ENCODE measurements at regions not wholly inside any gene's neighbourhood (a gene's known extent, or its start where the extent isn't known, plus 50 kb on each side); places are given as distances from the start of the nearest gene placed in this dataset.

DNA sequence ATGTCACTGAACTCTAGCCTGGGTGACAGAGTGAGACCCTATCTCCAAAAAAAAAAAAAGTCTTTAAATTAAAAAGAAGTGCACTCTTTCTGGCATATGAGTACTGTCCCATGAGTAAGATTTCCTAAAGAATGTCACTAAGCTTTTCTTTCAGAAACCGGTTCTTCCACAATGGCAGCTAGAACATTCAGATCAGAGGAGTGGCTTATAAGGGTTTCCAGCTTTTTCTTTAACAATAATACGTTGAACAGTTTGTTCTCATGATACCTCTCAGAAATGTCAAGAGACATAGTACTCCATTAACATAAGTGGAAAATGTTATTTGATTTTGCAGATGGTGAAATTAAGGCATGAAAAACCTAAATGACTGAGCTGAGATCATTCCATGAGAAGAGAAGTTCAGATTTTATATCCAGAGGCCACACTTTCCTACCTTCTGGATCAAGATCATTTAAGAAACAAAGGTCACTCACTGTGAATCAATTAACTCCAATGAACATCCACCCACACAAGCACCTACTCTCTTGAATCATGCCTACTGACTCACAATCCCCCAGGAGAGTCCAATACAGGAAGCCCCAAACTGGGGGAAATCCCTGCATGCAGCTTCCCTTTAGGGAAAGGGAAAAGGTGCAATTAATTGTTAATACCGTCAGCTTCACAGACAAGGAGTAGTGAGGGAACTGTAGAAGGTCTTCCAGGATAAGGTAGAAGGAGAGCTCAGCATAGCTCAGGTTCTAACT lies 86.9 kb downstream of the SPTSSA start:
- H3K27me3 ChIP-seq = no peaks in the 10 kb centered on the region

DNA sequence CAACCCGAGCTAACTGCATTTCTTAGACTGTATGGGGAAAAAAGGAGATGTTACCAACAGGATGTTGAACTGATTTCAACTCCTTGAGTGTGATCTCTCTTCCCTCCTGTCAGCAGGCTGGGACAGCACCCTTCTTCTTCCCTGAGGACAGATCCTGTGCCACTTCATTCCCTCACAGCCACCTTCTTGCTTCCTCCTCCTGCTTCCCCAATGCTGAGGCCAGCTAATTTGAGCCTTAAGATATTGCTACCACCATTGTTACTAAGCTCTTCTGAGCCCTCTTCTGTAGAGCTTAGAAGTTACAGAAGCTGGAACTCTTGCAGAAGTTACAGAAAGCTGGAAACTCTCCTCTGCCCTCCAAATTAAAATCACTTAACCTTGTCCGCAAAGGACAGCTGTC lies 88.8 kb downstream of the SPTSSA start:
- H3K4me1 ChIP-seq = peaks cover 0 to 29% (median 0%) of the 10 kb centered on the region in 12 donors
- TF ChIP-seq, protein P1, sequence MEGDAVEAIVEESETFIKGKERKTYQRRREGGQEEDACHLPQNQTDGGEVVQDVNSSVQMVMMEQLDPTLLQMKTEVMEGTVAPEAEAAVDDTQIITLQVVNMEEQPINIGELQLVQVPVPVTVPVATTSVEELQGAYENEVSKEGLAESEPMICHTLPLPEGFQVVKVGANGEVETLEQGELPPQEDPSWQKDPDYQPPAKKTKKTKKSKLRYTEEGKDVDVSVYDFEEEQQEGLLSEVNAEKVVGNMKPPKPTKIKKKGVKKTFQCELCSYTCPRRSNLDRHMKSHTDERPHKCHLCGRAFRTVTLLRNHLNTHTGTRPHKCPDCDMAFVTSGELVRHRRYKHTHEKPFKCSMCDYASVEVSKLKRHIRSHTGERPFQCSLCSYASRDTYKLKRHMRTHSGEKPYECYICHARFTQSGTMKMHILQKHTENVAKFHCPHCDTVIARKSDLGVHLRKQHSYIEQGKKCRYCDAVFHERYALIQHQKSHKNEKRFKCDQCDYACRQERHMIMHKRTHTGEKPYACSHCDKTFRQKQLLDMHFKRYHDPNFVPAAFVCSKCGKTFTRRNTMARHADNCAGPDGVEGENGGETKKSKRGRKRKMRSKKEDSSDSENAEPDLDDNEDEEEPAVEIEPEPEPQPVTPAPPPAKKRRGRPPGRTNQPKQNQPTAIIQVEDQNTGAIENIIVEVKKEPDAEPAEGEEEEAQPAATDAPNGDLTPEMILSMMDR (IDR thresholded peaks at IDR 0.05) = no peak
- TF ChIP-seq POLR2A (IDR thresholded peaks at IDR 0.05) = no peak
- no peak overlapping the region for H3K27ac ChIP-seq
- H3K36me3 ChIP-seq = no peaks in the 10 kb centered on the region
- H3K4me3 ChIP-seq = no peak overlapping the region
- no peaks in the 10 kb centered on the region for H3K27me3 ChIP-seq
- WGBS, 4 donors = 46 to 73% (median 48%) methylated on average over 2 of the region's 2 CpGs
- DNase-seq (no peak), ATAC-seq (no peak)
- intact Hi-C loops (cut with DNase I) = no loop called here
- no peaks in the 10 kb centered on the region for H3K9me3 ChIP-seq

More for the DNA sequence above, 86.9 kb downstream of the SPTSSA start:
- no peaks in the 10 kb centered on the region for H3K36me3 ChIP-seq
- intact Hi-C loops (cut with DNase I) = no loop called here
- peaks cover 0 to 12% (median 0%) of the 10 kb centered on the region in 12 donors for H3K4me1 ChIP-seq
- DNase-seq = no peak
- no peak overlapping the region for H3K4me3 ChIP-seq
- 76 to 86% (median 80%) methylated on average over 3 of the region's 3 CpGs for WGBS, 4 donors
- no peak overlapping the region for H3K27ac ChIP-seq
- ATAC-seq = no peak
- no peaks in the 10 kb centered on the region for H3K9me3 ChIP-seq
- no peak for TF ChIP-seq POLR2A (IDR thresholded peaks at IDR 0.05)
- TF ChIP-seq, protein P1 (IDR thresholded peaks at IDR 0.05) = no peak

DNA sequence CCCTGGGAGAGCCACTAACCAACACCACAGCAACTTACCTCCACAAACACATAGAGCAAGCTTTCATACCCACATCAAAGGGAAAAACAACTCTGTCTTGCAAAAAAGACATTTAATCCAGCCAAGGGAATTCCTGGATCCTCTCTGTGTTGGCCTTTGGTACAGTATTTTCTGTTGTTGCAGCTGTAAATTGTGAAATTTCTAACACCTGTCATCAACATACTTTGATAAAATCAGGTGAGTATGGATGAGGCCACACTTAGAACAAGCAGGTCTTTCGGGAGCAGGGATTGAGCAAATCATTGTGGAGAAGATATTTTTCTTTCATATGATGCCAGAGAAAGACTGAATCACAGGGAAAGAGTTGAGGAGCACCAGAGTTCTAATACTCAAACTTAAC lies 89.3 kb downstream of the SPTSSA start:
- Histone ChIP-seq H3K9me3 (no peaks in the 10 kb centered on the region), H3K27me3 (no peaks in the 10 kb centered on the region), H3K27ac (no peak overlapping the region), H3K36me3 (no peaks in the 10 kb centered on the region), H3K4me1 (peaks cover 0 to 29% (median 0%) of the 10 kb centered on the region in 12 donors), H3K4me3 (no peak overlapping the region)
- intact Hi-C loops (cut with DNase I) = no loop called here
- TF ChIP-seq, protein P1 (IDR thresholded peaks at IDR 0.05) = no peak
- TF ChIP-seq POLR2A (IDR thresholded peaks at IDR 0.05) = no peak
- ATAC-seq = no peak
- DNase-seq = no peak
- WGBS, 4 donors = 65 to 96% (median 87%) methylated on average over 1 of the region's 1 CpG

DNA sequence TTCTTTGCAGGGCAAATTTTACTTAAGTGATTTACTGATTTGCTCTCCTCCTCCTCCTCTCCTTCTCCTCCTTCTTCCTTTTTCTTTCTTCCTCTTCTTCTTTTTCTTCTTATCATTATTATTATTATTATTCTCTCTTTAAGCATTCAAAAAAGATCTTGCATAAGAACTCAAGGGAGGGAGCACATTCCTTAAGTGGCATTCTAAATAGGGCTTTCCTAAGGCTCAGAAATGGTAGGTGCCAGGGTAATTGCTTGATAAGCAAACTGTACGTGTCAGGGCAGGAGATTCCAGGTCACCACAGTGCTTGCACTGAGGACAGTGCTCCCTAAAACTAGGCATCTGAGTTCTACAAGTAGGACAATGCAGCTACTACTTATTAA lies 92.4 kb downstream of the SPTSSA start:
- no peak for TF ChIP-seq POLR2A (IDR thresholded peaks at IDR 0.05)
- TF ChIP-seq, protein P1 (IDR thresholded peaks at IDR 0.05) = no peak
- 33 to 50% (median 47%) methylated on average over 1 of the region's 1 CpG for WGBS, 4 donors
- ATAC-seq = no peak
- H3K4me1 ChIP-seq = peaks cover 0 to 29% (median 0%) of the 10 kb centered on the region in 12 donors
- peak overlapping the region in 1 of 12 donors; percentile 58 for H3K27ac ChIP-seq
- peaks cover 0 to 2% (median 0%) of the 10 kb centered on the region in 9 donors for H3K27me3 ChIP-seq
- no peaks in the 10 kb centered on the region for H3K36me3 ChIP-seq
- no peaks in the 10 kb centered on the region for H3K9me3 ChIP-seq
- intact Hi-C loops (cut with DNase I) = no loop called here
- no peak for DNase-seq
- no peak overlapping the region for H3K4me3 ChIP-seq

Data from heart left ventricle (tissue), 16 donors.